ENCODE measurements at regions not wholly inside any gene's neighbourhood (a gene's known extent, or its start where the extent isn't known, plus 50 kb on each side); places are given as distances from the start of the nearest gene placed in this dataset.

GRCh38 chr2:21543630-21544029 is 419.9 kb downstream of the TDRD15 start:
- no peak for DNase-seq

DNA sequence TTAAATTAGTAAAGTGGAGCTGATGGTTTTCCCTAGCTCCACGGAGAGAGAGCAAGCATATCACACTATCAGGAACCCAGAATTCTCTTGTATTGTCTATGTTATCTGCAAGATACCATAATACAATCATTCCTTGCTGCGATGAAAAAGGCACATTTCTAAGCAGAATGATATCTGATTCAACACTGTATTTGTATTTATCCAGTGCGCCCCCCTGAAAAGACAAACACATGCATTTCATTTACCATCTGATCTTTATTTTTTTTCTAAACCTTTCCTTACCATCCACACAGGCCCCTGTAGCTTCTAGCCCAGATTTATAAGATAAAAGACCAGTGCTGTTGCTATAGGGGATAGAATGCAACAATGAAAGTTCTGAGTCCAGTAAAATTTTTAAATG is 420.6 kb downstream of the TDRD15 start:
- DNase-seq, result no peak

DNA sequence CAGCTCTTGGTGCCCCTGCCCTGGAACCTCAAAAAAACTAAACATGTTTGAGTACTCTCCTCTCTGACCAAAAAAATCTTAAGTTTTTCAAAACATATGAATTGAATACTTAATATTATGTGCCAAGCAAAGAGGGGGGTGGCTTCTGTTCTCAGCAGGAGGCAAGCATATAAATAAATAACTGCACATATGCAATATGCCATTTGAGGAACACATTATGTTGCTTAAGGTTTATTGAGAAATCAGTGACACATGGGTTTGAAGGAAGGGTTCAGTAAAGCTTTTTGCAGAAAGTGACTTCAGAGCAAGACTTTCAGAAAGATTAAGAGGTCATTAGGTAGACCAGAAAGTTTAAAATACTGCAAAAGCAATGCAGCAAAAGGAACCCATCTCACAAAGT is 429.2 kb downstream of the TDRD15 start:
- no peak for DNase-seq

GRCh38 chr2:21559351-21559750 is 435.6 kb downstream of the TDRD15 start:
- no peak for DNase-seq

DNA sequence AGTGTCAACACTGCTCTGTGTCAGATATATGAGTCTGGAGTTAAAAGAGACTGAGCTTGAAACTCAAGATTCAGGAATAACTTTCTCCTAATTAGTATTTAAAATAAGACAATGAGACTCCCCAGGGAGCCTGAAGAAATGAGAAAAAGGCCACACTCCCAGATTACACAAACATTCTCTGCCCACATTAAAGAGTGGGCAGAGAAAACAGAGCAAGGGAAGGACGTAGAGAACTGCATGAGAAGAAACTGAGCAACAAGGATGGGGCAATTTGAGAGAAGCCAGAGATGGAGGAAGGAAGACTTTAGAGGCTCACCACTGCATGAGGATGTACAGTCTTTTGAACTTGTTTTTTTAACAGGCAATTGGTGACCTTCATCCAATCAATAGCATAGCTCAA is 438.2 kb downstream of the TDRD15 start:
- DNase-seq, result no peak

GRCh38 chr2:21567395-21567794 is 443.6 kb downstream of the TDRD15 start:
- DNase-seq, result no peak

- DNase-seq, result no peak
These were observed 447.9 kb downstream of the TDRD15 start for GRCh38 chr2:21571686-21572085.

DNA sequence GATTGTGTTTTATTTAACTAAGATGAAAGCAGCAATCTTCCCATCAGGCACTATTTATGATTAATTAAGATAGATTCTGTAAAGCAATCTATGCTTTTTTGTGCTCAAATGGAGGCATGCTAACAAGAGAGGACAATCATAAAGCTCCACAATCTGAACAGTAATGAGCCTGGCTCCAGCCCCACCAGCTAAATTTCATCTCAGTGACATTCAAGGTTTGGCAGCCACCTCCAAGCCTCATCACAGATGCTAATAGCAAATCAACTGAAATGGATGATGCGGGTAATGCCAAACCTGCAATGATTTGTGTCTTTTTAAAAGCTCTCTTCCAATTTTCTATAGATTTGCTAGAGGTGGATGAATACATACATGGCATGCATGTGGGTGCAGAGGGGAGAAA is 456.6 kb downstream of the TDRD15 start:
- DNase-seq, result no peak

DNA sequence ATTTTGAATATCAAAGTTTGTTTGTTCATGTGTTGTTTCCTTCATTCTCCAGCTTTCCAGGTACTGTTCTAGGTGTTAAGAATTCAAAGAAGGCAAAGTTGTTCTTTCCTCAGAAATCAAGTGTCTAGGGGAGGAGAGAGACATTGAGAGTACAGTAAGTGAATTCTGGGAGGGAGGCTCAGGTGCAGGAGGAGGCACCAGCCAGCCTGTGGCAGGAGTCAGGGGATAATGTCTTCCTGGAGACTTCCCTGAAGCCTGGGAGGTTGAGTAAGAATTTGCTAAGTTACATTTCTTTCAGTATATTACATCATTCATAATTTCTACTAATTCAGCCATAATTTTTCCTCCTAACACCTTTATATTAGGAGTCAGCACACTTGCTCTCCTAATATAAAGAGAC is 462.1 kb downstream of the TDRD15 start:
- no peak for DNase-seq

DNA sequence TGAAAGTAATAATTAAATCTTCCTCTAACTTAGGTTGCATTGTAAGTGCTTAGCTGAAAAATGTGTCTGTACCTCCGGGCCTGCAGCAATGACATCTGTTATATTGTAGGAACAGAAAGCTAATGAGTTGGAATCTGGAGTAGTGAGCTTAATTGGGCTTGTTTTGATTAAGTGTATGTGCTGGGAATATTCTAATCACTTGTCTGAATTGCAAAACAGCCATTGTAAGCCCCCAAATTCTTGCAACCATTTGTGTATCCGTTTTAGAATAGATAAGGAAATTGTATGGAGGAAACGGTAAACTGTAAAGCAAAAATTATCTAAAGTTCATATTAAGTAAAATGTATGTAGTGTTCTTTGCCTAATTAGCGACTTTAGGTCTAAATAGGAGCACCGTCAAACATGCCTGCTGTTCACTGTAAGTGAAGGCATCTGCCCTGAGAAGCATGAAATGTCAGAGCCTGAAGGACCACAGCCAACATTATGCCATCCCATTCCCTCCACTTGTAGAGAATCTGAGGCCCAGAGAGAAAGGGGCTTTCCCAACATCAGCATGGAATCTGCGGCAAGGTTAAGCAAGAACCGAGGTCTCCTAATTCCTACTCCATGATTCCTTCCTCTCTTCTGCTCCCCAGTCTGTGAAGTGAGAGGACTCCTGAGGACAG is 466.4 kb downstream of the TDRD15 start:
- DNase-seq, result no peak

- DNase-seq, result no peak
These were observed 468.2 kb downstream of the TDRD15 start for GRCh38 chr2:21591926-21592325.

- no peak for DNase-seq
These were observed 475.6 kb downstream of the TDRD15 start for GRCh38 chr2:21599417-21599816.

- DNase-seq, result no peak
These were observed 479.0 kb downstream of the TDRD15 start for GRCh38 chr2:21602789-21603188.

DNA sequence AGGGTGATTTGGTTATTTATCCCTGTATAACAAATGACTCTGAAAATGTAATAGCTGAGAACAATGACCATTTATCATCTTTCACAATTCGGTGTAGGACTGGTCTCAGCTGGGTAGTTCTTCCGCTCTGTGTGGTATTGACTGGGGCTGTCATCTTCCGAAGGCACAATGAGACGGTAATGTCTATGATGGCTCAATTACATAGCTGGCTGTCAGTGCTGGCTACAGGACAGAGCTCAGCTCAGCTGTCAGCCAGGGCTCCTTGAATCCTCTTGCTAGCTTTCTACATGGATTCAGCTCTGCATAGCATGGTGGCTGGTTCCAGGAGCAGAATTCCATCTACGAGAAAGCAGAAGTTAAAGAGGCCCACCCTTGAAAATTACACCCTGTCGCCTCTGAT is 483.8 kb downstream of the TDRD15 start:
- no peak for DNase-seq

DNA sequence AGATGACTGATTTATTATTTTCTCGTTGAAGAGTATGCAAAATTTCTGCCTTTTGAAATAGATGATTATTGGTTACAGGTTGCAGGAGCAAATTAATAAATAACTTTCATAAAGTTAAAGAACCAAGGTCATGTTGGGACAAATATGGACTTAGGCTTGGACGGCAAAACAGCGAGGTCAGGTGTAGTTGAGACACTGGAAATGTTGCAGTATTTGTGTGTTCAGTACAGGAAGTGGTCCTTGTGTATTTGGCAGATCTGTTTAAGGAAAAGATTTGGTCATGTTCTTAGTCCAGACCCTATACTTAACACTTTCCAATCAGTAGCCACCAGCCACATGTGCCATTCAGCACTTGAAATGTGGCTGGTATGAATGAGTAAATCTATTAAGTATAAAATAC is 486.5 kb downstream of the TDRD15 start:
- no peak for DNase-seq

DNA sequence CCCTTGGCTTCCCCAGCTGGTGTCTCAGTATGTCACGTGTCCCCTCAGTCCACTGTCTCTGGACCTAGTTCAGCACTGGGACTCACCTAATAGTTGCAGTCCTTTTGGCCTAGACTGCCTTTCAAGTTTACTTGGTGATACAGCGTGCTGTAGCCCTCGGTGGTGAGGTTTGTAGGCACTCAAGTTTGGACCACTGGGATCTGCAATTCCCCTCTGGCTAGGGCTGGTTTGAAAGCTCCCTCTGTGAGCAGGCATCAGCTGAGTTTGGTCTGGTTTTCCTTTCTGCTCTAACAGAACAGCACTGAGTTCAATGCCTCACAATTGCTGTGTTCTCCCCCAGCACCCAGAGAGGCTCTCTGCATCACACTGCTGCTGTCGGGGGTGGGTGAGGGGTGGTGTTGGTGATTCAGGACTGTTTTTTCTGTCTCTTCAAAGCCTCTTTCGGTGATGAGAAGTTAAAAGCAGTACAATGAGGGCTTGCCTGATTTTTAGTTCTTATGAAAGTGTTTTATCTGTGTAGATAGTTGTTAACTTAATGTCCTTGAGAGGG is 494.2 kb downstream of the TDRD15 start:
- no peak for DNase-seq

GRCh38 chr2:21620771-21621170 is 497.0 kb downstream of the TDRD15 start:
- no peak for DNase-seq

DNA sequence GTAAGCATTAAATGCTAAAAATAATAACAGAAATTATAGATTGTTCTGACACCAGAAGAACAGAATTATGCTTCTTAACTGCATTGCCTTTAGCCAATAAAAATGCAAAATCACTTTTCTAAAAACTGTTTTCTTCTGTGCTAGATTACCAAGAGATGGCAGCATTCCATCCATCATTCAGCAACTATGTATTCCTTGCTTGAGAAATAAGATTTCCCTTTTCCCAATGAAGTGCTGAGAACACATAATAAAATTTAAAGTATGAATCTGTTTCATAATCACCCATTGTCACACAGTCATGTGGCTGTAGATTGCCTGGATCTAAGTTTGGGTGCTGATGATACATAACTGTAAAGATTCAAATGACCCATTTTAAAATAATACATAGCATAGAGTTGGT is 504.2 kb downstream of the TDRD15 start:
- DNase-seq, result no peak

DNA sequence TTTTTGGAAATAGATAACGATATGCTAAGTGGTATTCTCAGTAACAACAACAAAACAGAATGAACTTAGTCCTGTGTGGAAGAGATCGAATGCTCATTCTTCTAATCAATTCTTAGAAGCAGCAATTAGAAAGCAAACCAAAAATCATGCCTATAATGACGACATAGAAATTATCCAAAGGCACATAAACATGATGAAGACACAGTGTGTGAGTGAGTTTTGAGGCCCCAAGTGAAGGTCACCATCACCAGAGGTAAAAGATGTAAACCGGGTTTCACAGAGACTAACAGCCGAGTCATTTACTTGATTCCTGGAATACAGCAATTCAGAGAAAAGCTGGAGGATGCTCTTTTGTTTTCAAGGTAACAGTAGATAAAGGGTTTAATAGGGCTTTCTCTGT is 509.2 kb downstream of the TDRD15 start:
- DNase-seq, result no peak

DNA sequence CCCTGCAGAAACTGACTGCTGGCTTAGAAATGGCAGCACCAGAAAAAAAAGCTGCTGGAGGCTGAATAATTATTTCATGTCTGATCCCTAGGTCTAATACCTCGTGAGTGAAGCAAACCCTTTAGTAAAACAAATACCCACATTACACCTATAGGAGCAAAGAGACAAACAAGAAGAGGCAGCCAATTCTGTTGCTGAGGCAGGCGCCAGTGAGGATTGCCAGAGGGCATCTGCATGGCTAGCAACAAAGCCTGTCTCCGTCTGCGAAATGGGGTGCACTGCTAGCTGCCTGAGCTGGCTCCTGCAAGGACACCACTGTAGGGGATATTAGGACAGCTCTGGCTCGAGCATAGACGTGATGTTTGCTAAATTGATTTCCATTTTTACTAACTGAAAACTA is 509.7 kb downstream of the TDRD15 start:
- DNase-seq, result no peak

GRCh38 chr2:21633911-21634310 is 510.1 kb downstream of the TDRD15 start:
- no peak for DNase-seq

- no peak for DNase-seq
These were observed 516.3 kb downstream of the TDRD15 start for GRCh38 chr2:21640046-21640445.

GRCh38 chr2:21642647-21643046 is 518.9 kb downstream of the TDRD15 start:
- no peak for DNase-seq

DNA sequence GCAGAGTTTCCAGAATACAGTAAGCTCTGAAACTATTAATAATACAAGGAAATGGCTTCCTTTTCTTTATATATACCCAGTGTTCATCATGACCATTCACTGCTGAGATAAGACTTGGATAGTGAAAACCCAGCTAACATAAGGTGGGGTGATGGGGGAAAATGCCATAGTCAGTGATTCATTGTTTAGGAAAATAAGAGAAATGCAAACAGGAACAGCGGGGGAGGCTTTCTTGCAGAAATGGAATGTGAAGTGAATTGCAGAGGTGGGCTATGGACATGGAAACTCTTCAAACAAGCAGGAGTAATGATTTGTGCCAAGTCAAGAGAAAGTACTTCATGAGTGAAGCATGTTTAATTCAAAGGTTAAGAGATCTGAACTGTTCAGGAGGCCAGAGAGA is 519.4 kb downstream of the TDRD15 start:
- DNase-seq, result no peak

GRCh38 chr2:21644266-21644665 is 520.5 kb downstream of the TDRD15 start:
- DNase-seq, result no peak

Measured in activated T-cell treated with anti-CD3 and anti-CD28 coated beads for 4 hours (primary cell).